ENCODE measurements at regions not wholly inside any gene's neighbourhood (a gene's known extent, or its start where the extent isn't known, plus 50 kb on each side); places are given as distances from the start of the nearest gene placed in this dataset.
"Not testable (repeated sequence)": the region's sequence is repeated elsewhere in the genome, so short reads cannot be mapped to it uniquely, and the experiment has no call there.

DNA sequence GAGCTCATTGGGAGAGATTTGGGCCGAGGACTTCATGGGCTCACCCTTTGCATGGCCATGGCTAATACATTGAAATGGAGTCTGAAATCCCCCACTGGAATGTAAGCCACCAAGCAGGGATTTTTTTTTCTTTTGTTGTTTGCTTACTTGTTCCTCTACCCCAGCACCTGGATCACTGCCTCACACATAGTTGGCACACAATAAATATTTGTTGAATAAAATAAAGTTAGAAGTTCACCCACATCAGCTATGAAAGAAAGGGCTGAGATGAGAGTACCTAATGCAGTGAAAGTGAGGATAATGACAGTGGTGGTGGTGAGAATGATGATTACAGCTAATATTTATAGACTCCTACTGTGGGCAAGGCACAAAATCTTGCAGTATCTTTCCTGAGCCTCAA is 98.1 kb upstream of the ANXA1 start:
- intact Hi-C loops (cut with DNase I): no loop called here
- H3K27me3 ChIP-seq: no peaks in the 10 kb centered on the region
- no peaks in the 10 kb centered on the region for H3K36me3 ChIP-seq
- no peak overlapping the region for H3K4me3 ChIP-seq
- TF ChIP-seq, protein P1, sequence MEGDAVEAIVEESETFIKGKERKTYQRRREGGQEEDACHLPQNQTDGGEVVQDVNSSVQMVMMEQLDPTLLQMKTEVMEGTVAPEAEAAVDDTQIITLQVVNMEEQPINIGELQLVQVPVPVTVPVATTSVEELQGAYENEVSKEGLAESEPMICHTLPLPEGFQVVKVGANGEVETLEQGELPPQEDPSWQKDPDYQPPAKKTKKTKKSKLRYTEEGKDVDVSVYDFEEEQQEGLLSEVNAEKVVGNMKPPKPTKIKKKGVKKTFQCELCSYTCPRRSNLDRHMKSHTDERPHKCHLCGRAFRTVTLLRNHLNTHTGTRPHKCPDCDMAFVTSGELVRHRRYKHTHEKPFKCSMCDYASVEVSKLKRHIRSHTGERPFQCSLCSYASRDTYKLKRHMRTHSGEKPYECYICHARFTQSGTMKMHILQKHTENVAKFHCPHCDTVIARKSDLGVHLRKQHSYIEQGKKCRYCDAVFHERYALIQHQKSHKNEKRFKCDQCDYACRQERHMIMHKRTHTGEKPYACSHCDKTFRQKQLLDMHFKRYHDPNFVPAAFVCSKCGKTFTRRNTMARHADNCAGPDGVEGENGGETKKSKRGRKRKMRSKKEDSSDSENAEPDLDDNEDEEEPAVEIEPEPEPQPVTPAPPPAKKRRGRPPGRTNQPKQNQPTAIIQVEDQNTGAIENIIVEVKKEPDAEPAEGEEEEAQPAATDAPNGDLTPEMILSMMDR (IDR thresholded peaks at IDR 0.05): no peak
- H3K9me3 ChIP-seq: no peaks in the 10 kb centered on the region
- peaks cover 0 to 2% of the 10 kb centered on the region in 2 donors for H3K4me1 ChIP-seq
- H3K27ac ChIP-seq: no peak overlapping the region
- no peak for DNase-seq (ENCODE audit: low spot score in 2 of 2)

DNA sequence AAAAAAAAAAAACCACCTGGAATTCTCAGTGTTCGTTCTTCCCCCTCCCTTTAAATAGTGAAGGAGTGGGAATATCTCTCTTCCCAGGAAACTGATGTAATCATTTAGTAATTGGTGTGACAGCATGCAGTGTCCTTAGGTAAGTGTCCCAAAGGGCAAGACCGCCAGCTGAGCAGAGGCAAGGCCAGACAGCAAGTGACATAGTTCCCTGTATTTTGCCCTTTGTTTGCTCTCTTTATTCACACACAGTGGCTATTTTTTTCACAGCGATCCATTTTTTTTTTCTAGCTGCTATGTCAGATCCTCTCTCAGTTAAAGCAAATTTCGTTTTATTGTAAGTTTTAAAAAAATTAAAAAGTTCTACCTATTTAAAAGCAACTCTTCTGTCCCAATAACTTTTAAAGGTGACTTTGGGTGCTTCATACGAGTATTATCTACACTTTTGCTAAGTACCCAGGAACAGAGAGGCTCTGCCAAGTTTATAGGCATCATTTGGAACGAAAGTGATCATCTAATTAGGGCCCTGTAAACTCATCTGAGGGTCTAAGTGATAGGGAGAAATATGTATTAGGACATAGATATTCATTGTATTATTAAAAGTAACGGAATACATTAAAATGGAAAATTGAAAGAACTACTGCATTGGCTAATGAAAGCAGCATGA is 98.2 kb upstream of the ALDH1A1 start:
- Histone ChIP-seq H3K27me3 (no peaks in the 10 kb centered on the region), H3K36me3 (no peaks in the 10 kb centered on the region), H3K27ac (no peak overlapping the region), H3K4me1 (peaks cover 0 to 2% of the 10 kb centered on the region in 2 donors), H3K4me3 (no peak overlapping the region), H3K9me3 (no peaks in the 10 kb centered on the region)
- DNase-seq (ENCODE audit: low spot score in 2 of 2): no peak
- TF ChIP-seq, protein P1 (IDR thresholded peaks at IDR 0.05): no peak
- intact Hi-C loops (cut with DNase I): no loop called here

DNA sequence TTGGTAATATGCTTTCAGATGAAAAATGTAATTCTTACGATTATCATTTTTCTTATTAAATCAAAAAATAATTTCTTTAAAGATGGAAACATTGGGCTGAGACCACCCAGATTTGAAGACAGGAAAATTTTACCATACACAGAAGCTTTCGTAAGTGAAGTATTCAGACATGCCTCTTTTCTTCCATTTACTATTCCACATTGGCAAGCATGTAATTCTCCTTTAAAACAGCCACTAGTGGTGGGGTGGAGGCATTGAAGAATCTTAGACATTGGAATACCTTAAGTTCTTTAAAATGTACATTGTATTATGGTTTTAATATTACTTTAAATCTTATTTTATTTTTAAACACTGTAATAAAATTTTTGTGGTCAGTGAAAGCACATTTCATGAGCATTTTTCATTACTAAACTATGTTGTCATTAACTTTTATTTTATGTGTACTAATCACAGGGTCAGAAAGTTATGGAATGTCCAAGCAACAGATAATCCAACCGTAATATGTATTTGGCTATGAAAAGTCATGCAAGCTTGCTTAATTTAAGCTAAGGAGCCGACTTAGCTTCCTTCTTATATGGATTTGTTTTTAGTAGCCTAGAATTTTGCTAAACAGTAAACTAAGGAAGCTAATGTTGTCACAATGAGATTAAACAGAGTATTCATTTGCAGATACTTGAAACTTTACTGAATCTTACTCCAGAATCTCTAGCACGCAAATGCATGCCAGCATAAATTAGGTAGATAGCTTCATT is 97.4 kb upstream of the ALDH1A1 start:
- DNase-seq (ENCODE audit: low spot score in 2 of 2): no peak
- Histone ChIP-seq H3K9me3 (no peaks in the 10 kb centered on the region), H3K4me3 (no peak overlapping the region), H3K27me3 (no peaks in the 10 kb centered on the region), H3K36me3 (no peaks in the 10 kb centered on the region), H3K4me1 (peaks cover 0 to 2% of the 10 kb centered on the region in 2 donors), H3K27ac (no peak overlapping the region)
- intact Hi-C loops (cut with DNase I): no loop called here
- TF ChIP-seq, protein P1 (IDR thresholded peaks at IDR 0.05): no peak

DNA sequence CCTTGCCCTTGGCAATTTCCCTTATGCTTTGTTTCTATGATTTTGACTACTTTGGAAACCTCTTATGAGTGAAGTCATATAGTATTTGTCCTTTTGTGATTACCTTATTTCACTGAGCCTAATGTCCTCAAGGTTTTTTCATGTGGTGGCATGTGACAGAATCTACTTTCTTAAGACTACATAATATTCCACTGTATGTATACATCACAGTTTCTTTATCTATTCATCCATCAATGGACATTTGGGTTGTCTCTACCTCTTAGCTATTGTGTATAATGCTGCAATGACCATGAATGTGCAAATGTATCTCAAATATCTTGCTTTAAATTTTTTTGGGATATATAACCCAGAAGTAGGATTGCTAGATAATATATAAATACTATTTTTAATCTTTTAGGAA is 96.4 kb upstream of the ALDH1A1 start:
- no peak overlapping the region for H3K27ac ChIP-seq
- TF ChIP-seq, protein P1 (IDR thresholded peaks at IDR 0.05): no peak
- peaks cover 0 to 2% of the 10 kb centered on the region in 2 donors for H3K4me1 ChIP-seq
- H3K4me3 ChIP-seq: no peak overlapping the region
- no peaks in the 10 kb centered on the region for H3K27me3 ChIP-seq
- no peak for DNase-seq (ENCODE audit: low spot score in 2 of 2)
- intact Hi-C loops (cut with DNase I): no loop called here
- no peaks in the 10 kb centered on the region for H3K36me3 ChIP-seq
- no peaks in the 10 kb centered on the region for H3K9me3 ChIP-seq

DNA sequence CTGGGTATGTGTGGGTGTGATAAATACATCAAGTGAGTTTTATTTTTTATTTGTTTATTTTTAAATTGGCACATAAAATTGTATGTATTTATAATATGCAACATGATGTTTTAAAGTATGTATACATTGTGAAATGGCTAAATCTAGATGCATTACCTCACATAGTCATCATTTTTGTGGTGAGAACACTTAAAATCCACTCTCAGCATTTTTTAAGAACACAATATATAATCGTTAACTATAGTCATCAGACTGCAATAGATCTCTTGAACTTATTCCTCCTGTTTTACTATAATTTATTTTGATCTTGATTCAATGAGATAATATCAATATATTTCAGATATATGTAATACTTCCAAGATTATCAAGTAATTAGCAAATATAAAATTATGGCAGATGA is 93.9 kb upstream of the ALDH1A1 start:
- H3K27ac ChIP-seq: no peak overlapping the region
- H3K9me3 ChIP-seq: no peaks in the 10 kb centered on the region
- H3K36me3 ChIP-seq: no peaks in the 10 kb centered on the region
- intact Hi-C loops (cut with DNase I): no loop called here
- TF ChIP-seq, protein P1 (IDR thresholded peaks at IDR 0.05): no peak
- no peaks in the 10 kb centered on the region for H3K27me3 ChIP-seq
- peaks cover 0 to 2% of the 10 kb centered on the region in 2 donors for H3K4me1 ChIP-seq
- H3K4me3 ChIP-seq: no peak overlapping the region
- no peak for DNase-seq (ENCODE audit: low spot score in 2 of 2)

DNA sequence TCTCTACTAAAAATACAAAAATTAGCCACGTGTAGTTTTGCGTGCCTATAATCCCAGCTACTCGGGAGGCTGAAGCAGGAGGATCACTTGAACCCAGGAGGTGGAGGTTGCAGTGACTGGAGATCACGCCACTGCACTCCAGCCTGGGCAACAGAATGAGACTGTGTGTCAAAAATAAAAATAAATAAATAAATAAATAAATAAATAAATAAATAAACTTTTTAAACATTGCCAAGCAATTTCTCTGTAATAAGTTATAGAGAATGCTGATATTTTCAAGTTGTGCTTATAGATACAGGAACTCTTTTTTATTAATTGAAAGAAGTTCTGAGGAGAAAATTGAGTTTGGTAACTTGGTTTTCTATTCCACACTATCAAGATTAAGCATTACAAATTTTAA is 91.9 kb upstream of the ALDH1A1 start:
- intact Hi-C loops (cut with DNase I); H3K4me3 ChIP-seq; H3K9me3 ChIP-seq; DNase-seq (ENCODE audit: low spot score in 2 of 2); H3K36me3 ChIP-seq; H3K27me3 ChIP-seq; H3K27ac ChIP-seq; H3K4me1 ChIP-seq: not testable (repeated sequence)

All from ascending aorta (tissue), 2 donors.